ENCODE measurements at regions not wholly inside any gene's neighbourhood (a gene's known extent, or its start where the extent isn't known, plus 50 kb on each side); places are given as distances from the start of the nearest gene placed in this dataset.

DNA sequence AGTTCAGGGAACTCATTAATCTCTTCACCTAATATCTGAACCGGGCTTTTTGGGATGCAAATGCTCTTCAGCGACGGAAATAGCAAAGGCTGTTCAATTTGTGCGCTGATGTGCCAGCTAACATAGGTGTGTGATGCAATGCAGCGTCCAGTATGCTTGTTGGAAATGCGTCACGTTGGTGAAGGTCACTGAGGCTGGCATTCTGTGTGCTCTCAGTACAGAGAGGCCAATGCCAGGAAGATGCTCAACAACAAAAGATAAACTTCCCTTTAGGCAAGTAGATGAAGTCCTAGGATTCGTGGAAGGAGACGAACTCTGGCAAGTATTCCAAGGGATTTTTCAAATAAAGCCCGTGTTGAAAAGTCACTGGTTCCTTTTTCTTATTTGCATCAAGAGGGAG lies 649.5 kb upstream of the MKI67 start:
- TF ChIP-seq, protein P1, sequence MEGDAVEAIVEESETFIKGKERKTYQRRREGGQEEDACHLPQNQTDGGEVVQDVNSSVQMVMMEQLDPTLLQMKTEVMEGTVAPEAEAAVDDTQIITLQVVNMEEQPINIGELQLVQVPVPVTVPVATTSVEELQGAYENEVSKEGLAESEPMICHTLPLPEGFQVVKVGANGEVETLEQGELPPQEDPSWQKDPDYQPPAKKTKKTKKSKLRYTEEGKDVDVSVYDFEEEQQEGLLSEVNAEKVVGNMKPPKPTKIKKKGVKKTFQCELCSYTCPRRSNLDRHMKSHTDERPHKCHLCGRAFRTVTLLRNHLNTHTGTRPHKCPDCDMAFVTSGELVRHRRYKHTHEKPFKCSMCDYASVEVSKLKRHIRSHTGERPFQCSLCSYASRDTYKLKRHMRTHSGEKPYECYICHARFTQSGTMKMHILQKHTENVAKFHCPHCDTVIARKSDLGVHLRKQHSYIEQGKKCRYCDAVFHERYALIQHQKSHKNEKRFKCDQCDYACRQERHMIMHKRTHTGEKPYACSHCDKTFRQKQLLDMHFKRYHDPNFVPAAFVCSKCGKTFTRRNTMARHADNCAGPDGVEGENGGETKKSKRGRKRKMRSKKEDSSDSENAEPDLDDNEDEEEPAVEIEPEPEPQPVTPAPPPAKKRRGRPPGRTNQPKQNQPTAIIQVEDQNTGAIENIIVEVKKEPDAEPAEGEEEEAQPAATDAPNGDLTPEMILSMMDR (IDR thresholded peaks at IDR 0.05), result no peak
- TF ChIP-seq POLR2A (IDR thresholded peaks at IDR 0.05), result no peak
